ENCODE measurements at regions not wholly inside any gene's neighbourhood (a gene's known extent, or its start where the extent isn't known, plus 50 kb on each side); places are given as distances from the start of the nearest gene placed in this dataset.

DNA sequence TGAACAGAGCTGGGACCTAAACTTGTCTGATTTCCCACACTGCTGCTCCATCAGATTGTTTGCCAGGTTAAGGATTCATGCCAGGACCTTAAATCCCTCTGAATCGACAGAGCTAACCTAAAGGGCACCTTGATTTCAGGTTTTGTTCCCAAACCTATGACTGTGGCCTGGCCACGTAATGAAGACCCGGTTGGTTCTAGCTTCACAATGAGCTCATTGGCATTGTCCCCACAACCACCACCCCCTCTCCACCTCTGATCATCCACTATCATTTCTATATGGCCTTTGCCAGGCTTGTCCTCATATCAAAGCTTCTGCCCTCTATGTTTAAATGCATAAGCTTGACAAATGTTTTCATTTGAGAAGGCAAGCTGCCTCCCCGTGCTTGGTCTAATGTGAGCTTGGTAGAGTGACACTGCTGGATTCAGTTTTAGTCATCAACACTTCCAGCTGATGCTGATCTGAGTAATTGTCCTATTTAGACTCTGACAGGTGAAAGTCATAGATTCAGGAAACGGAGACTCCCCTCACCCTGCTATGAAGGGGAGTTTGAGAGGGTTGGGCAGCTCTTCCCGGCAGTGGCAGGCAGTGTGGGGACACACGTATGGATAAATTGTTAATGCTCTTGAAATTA is 407.1 kb upstream of the CFAP20DC start:
- TF ChIP-seq ZC3H11A (IDR thresholded peaks at IDR 0.05): no peak
- TF ChIP-seq HDAC2 (IDR thresholded peaks at IDR 0.05): no peak
- TF ChIP-seq, protein P1, sequence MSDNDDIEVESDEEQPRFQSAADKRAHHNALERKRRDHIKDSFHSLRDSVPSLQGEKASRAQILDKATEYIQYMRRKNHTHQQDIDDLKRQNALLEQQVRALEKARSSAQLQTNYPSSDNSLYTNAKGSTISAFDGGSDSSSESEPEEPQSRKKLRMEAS (IDR thresholded peaks at IDR 0.05): no peak
- TF ChIP-seq, protein P2, sequence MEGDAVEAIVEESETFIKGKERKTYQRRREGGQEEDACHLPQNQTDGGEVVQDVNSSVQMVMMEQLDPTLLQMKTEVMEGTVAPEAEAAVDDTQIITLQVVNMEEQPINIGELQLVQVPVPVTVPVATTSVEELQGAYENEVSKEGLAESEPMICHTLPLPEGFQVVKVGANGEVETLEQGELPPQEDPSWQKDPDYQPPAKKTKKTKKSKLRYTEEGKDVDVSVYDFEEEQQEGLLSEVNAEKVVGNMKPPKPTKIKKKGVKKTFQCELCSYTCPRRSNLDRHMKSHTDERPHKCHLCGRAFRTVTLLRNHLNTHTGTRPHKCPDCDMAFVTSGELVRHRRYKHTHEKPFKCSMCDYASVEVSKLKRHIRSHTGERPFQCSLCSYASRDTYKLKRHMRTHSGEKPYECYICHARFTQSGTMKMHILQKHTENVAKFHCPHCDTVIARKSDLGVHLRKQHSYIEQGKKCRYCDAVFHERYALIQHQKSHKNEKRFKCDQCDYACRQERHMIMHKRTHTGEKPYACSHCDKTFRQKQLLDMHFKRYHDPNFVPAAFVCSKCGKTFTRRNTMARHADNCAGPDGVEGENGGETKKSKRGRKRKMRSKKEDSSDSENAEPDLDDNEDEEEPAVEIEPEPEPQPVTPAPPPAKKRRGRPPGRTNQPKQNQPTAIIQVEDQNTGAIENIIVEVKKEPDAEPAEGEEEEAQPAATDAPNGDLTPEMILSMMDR (IDR thresholded peaks at IDR 0.05): no peak
- no peak for TF ChIP-seq TP53 (CRISPR knock-in tag; IDR thresholded peaks at IDR 0.05)
- TF ChIP-seq MAZ (IDR thresholded peaks at IDR 0.05; ENCODE audit: borderline replicate concordance, low read depth, low read length): no peak
- no peak for TF ChIP-seq EP300 (IDR thresholded peaks at IDR 0.05)
- TF ChIP-seq POLR2A (IDR thresholded peaks at IDR 0.05; ENCODE audit: low read length): no peak
- TF ChIP-seq, protein P3, sequence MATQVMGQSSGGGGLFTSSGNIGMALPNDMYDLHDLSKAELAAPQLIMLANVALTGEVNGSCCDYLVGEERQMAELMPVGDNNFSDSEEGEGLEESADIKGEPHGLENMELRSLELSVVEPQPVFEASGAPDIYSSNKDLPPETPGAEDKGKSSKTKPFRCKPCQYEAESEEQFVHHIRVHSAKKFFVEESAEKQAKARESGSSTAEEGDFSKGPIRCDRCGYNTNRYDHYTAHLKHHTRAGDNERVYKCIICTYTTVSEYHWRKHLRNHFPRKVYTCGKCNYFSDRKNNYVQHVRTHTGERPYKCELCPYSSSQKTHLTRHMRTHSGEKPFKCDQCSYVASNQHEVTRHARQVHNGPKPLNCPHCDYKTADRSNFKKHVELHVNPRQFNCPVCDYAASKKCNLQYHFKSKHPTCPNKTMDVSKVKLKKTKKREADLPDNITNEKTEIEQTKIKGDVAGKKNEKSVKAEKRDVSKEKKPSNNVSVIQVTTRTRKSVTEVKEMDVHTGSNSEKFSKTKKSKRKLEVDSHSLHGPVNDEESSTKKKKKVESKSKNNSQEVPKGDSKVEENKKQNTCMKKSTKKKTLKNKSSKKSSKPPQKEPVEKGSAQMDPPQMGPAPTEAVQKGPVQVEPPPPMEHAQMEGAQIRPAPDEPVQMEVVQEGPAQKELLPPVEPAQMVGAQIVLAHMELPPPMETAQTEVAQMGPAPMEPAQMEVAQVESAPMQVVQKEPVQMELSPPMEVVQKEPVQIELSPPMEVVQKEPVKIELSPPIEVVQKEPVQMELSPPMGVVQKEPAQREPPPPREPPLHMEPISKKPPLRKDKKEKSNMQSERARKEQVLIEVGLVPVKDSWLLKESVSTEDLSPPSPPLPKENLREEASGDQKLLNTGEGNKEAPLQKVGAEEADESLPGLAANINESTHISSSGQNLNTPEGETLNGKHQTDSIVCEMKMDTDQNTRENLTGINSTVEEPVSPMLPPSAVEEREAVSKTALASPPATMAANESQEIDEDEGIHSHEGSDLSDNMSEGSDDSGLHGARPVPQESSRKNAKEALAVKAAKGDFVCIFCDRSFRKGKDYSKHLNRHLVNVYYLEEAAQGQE (IDR thresholded peaks at IDR 0.05): no peak
- no peak for TF ChIP-seq NFE2L2 (conservative IDR thresholded peaks at IDR 0.05; ENCODE audit: low read length)
- TF ChIP-seq RAD21 (conservative IDR thresholded peaks at IDR 0.05 in 1 of 2, IDR thresholded peaks at IDR 0.05 in 1 of 2): no peak
- no peak for TF ChIP-seq RNF2 (IDR thresholded peaks at IDR 0.05; ENCODE audit: borderline replicate concordance, low read depth)
- no peak for TF ChIP-seq FOSB (CRISPR knock-in tag; IDR thresholded peaks at IDR 0.05)
- TF ChIP-seq, protein P4, sequence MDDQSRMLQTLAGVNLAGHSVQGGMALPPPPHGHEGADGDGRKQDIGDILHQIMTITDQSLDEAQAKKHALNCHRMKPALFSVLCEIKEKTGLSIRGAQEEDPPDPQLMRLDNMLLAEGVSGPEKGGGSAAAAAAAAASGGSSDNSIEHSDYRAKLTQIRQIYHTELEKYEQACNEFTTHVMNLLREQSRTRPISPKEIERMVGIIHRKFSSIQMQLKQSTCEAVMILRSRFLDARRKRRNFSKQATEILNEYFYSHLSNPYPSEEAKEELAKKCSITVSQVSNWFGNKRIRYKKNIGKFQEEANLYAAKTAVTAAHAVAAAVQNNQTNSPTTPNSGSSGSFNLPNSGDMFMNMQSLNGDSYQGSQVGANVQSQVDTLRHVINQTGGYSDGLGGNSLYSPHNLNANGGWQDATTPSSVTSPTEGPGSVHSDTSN (IDR thresholded peaks at IDR 0.05): no peak
